Transverse colon (tissue), 4 donors: ENCODE measurements at regions not wholly inside any gene's neighbourhood (a gene's known extent, or its start where the extent isn't known, plus 50 kb on each side); places are given as distances from the start of the nearest gene placed in this dataset.

Experiments used
- EP300 ChIP-seq: sonication (generic); formaldehyde crosslinking; IDR thresholded peaks from one replicate; pipeline ENCODE4 v1.6.1; 2017; ENCODE audit warnings: antibody characterized with exemption, low read depth
- POLR2A ChIP-seq: fragments of 450-650 bp; IDR thresholded peaks from one replicate; pipeline ENCODE4 v1.6.1; 2016; ENCODE audit warnings: antibody characterized with exemption, mild to moderate bottlenecking, moderate library complexity
- POLR2AphosphoS5 ChIP-seq, 3 donors: sonication (generic); formaldehyde crosslinking; IDR thresholded peaks; one replicate each; pipeline ENCODE4 v1.6.1; 2016; ENCODE audit warnings: antibody characterized with exemption in 3 of 3
- TF ChIP-seq, protein P1 (sequence below), 5 experiments: fragments of 200-600 bp in 3 of 5; fragments of 450-650 bp in 2 of 5; sonication (generic) in 3 of 5; IDR thresholded peaks; 1 replicate in 2 of 5; 2 replicates in 3 of 5; pipeline ENCODE4 v1.5.1; 2016 to 2017; ENCODE audit warnings: antibody characterized with exemption in 5 of 5, inconsistent platforms in 3 of 5, mild to moderate bottlenecking in 2 of 5, moderate library complexity in 1 of 5

DNA sequence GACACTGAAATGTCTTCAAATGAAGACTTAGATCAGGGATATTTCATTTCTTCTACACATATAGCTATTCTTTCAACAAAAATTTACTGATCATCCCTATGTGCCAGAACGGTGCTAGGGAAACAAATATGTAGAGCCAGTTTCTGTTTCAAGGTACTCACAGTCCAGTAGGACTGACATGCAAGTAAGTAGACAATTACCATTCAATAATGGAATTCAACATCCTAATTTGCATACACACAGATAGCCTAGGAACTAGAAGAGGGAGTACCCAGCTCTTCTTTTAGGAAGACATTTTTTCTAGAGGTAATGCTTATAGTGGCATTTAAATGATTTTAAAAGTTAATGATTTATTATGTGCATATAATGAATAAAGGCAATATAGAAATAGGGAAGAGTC is 388.8 kb downstream of the ZSWIM6 start:
- TF ChIP-seq, protein P1, sequence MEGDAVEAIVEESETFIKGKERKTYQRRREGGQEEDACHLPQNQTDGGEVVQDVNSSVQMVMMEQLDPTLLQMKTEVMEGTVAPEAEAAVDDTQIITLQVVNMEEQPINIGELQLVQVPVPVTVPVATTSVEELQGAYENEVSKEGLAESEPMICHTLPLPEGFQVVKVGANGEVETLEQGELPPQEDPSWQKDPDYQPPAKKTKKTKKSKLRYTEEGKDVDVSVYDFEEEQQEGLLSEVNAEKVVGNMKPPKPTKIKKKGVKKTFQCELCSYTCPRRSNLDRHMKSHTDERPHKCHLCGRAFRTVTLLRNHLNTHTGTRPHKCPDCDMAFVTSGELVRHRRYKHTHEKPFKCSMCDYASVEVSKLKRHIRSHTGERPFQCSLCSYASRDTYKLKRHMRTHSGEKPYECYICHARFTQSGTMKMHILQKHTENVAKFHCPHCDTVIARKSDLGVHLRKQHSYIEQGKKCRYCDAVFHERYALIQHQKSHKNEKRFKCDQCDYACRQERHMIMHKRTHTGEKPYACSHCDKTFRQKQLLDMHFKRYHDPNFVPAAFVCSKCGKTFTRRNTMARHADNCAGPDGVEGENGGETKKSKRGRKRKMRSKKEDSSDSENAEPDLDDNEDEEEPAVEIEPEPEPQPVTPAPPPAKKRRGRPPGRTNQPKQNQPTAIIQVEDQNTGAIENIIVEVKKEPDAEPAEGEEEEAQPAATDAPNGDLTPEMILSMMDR (IDR thresholded peaks at IDR 0.05), result no peak
- TF ChIP-seq POLR2AphosphoS5 (IDR thresholded peaks at IDR 0.05), result no peak
- no peak for TF ChIP-seq POLR2A
- TF ChIP-seq EP300, result no peak
